Hematopoietic multipotent progenitor cell treated with erythropoietin and hydrocortisone succinate and interleukin-3 and kit ligand, for 17 days (in vitro differentiated cells): ENCODE measurements at regions not wholly inside any gene's neighbourhood (a gene's known extent, or its start where the extent isn't known, plus 50 kb on each side); places are given as distances from the start of the nearest gene placed in this dataset.

Experiments
- DNase-seq: peaks from one replicate; pipeline ENCODE4 v3.0.0-alpha.2; 2015; ENCODE audit warnings: low spot score

- DNase-seq, result no peak
Measured at GRCh38 chr11:43261775-43262174, 50.0 kb upstream of the API5 start.
